GM21528 (cell line): ENCODE measurements at regions not wholly inside any gene's neighbourhood (a gene's known extent, or its start where the extent isn't known, plus 50 kb on each side); places are given as distances from the start of the nearest gene placed in this dataset.
A peak's percentile ranks its signal among the peaks of the same experiment; 100 is the strongest.

Experiments
- ATAC-seq: cut with Tn5 transposase; IDR thresholded peaks from one replicate; pipeline ENCODE4 v1.9.1; 2021; ENCODE audit warnings: mild to moderate bottlenecking, moderate library complexity; ENCODE audit not compliant: unreplicated experiment, low FRiP score

DNA sequence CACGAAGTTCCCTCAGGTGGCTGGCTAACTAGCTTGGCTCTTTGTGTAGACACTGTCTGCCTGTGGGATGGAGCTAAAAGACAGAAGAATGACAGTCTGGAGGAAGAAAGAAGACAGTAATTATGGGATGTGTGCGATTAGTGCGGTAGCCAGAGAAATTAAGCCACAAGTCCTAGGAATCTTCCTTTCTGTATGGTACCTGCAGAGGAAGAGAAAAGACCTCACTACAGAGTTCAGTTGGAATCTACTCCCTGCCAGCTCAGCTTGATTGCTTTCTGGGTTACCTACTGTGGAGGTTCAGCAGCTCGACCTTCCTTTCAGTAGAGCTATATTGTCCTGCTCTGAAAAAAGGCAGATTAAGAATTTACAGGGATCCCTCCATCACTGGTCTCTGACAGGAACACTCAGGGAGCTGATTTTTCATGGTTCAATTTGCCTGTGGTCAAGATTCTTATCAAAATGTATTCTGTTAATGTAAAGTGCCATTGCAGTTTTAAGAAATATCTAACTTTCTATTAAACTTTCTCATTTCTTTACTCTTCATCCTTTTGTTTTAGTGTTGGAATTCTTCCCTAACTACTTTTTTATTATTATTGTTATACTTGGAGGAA, 187.2 kb downstream of the CENPW start:
- no peak for ATAC-seq

DNA sequence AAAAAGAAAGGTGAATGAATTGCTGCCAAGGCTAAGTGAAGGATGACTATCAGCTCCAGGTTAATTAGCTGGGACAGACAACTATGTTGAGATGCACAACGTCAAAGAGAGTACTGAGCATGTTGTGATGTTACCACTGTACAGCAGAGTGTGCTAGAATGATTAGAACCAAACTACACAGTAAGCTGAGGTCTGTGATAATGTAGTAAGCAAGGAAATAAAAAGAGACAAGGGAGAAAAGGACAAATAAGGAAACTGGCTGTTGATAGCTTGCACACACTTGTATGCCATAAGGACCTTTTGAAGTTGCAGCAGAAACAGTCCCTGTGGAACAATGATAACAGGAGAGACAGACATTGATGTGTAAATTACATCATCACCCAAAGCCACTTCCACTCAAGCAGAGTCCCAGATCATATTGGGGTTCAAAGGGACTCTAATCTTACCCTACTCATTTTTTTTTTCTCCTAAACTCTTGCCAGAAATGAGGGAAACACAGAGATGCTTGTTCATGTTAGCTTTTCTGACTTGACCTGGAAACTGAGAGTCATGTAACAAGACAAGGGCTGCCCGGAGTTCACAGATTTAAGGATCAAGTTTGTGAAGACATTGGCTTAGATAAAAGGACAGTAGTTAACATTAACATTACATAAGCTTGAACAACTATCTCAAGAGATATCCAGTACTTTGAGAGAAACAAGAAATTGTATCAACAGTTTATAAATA, 189.9 kb downstream of the CENPW start:
- ATAC-seq, result no peak

DNA sequence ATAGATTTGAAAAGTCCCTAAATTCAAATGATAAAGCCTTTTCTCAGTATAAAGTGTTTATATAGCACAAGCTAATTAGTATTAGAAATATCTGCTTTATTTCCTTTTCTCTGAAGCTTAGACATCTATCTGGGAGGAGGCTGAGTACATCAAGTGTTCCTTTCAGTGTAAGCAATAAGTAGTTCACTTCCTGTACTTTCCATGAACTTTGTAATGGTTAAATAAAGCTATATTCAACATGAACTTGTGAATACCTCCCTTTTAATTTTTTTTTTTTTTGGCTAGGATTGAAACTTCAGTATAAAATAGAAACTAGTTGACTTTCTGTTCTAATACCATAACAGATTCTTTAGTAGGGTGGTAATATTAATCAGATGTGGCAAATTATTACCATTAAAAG, 190.9 kb downstream of the CENPW start:
- no peak for ATAC-seq

DNA sequence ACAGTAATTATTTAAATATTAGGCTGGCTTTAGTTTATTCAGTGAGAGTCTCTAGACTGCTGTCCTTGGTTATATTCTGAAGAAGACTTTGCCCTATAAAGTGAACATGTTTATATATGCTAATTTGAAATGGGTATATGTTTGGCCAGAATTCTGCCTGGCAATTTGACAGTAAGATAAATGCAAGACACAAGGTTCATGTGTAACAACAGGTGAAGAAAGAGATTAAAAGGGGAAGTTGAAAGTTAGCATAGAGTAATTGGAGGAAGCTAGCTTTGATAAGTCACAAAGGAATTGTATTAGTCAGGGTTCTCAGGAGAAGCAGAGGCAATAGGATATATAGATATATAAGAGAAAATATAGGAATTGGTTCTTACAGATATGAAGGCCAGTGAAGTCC, 191.4 kb downstream of the CENPW start:
- no peak for ATAC-seq

DNA sequence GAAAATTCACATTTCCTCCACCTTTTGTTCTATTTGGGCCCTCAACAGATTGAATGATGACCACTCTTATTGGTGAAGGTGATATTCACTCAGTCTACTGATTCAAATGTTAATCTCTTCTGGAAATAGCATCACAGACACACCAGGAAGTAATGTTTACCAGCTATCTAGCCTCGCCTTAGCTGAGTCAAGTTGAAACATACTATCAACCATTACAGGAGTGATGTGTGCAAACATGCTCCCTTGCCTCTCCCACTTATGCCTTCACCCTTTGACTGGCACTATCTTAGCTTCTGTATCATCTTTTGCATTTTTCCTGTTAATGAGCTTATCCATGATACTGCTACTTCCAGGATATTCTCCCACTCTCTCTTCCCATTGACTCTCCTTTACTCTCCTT, 191.9 kb downstream of the CENPW start:
- peak; percentile 89 for ATAC-seq

DNA sequence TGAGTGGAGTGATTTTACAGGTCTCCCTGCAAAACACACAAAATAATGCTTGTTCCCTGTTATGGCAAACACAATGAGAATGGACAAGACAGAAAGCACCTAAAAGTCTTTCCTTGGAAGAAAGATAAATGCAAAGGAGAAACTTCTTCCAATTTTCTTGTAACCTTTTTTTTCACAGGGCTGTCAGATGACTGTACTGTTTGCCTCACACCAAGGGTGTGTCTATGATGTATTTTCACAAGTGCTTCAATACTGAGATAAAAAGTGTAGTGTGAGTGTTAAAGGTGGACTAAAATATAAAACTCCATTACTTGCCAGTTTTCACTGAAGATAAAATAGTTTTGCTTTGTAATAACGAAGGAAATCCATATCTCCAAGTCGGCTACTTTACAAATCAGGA, 194.5 kb downstream of the CENPW start:
- ATAC-seq, result no peak

DNA sequence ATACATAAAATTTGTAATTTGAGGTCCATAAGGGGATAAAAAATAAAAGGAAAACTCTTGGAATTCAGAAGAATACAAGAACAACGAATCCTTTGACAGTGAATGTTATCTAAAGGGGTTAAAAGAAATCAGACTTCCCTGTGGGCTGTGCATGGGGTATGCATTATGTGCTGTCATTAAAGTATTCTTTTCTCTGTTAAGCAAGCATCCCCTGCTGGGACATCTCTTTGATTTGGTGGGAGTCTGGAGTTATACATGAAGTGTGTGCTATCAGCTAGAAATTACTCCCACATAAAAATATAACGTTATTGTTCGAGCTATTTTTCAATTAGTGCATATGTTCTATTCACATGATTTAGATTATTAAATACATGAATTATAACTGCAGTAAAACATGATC, 195.2 kb downstream of the CENPW start:
- no peak for ATAC-seq

DNA sequence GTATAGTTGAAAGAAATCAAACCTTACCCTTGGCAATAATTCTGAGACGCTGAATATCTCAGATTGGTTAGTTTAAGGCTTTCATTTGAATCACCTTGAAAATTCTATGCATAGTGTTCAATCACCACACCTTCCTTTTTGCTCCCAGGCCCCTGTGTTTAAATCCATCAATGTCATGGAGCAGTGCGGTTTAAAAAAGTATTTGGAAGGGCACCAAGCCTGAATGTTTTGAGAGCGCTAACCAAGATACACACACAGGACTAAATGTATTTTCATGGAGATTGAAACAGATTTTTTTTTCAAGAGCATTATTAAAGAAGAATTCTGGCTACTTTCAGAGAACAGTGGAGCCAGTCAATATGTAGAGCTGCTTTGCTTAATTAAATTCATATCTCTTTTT, 195.7 kb downstream of the CENPW start:
- no peak for ATAC-seq

DNA sequence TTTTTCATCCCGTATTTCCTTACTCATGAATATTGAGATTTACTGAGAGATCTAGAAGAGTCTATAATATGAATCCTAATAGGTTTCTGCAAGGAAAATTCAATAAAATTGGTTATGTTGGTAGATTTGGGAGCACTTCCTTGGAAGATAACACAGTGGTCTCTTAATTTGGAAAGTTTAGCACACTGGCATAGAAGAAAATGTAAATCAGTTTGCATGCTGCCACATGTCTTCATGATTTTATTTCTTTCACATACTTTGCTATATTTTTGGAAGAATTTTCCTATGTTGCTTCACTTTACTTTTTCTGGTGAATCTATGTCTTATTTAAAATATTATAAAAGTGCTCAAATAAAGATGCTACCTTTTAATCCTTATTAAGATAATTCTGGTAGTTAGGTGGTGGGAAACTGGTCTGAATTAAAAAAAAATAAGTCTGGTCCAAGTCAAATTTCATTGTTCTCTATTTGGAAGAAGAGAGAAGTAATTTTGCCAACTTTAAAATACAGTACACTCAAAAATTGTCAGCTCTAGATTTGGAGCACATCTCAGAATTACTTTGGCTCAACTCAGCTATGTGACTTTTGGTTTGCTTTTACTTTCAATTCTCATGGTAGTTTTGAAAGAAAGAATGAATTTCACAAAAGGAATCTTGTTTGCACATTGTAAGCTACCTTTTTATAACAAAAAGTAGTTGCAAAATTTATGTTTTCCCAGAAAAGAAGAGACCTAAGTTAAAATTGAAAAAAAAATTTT, 197.3 kb downstream of the CENPW start:
- no peak for ATAC-seq

DNA sequence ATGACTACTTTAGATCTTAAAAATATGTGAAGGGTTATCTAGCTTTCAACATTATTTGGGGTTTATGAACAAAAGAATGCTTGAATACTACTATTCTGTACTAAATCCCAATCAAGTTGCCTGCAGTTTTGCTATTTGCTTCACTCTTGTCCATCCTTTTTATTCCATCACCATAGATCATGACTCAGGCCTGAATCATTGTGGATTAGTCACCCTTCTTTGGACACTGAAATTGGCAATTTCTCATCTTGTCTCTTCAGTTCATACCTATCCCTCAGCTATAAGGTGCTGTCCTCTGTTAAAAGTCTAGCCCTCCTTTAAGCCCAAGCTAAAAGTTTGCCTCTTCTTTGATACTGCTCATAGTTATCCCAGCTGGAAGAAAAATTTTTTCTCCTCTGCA, 199.1 kb downstream of the CENPW start:
- no peak for ATAC-seq

DNA sequence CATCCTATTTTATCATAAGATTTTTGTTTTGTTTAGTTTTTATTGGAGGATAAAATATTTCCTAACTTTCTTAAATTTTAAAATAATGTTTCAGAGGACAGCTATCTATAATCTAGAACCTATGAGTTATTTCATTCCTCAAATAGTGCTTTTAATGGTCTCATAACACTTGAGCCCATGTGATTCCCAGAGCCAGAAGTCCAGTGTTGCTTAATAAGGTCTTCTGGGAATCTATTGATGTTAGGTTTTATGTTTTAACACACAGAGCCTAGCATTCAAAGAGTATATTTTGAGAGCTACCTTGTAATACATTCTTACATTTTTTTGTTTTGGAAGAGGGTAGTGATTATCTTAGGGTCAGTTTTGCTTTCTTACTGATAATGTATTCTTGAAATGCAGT, 200.2 kb downstream of the CENPW start:
- no peak for ATAC-seq

DNA sequence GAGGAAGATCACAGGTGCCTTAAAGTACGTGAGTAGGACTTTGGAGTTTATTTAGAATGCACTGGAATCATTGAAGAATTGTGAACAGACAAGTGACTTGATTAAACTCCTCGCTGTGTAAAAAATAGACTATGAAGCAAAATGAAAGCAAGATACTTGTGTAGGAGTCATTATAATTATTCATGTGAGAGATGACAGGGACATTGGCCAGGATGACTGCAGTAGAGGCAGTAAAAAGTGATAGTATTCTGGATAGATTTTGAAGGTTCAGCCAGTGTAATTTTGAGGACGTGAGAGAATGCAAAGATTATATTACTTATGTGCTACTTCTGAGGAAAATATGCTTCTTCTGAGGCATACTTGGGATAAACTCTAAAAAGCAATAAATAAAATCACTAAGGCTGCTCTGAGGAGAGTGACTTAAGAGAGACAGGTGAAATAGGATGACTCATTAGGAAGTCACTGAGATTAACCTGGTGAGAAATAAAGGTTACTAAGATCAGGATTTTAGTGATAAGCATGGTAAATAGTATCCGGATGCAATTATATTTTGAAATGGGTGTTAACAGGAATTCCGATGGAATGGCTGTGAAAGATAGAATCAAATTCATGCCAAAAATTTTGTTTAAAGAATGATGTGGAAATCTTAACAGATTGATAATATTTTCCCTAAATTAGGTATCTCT, 202.0 kb downstream of the CENPW start:
- no peak for ATAC-seq

DNA sequence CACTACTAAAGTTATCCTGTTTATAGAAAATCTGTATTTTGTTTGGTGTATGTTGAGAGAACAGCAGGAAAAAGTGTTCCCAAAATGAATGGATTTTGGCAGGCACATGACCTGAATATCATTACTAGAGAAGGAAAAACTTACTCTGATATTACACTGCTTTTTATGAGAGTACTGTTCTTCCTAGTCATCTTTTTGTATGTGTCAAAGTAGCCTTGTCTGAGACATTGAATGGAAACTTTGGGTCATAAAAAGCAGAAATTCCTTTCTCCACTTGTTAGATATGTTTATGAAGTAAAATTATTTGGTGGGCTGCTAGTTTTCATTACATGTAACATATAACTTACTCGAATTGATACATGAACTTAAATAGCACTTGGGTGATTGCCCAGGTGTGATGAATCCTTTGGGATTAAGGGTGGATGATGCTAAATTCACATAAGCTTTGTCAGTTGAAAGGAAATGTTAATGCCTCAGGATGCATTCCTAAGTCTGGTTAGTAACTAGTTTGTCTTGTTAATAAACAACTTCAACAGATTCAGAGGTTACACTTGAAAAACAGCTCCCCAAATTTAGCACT, 206.7 kb downstream of the CENPW start:
- ATAC-seq, result no peak

DNA sequence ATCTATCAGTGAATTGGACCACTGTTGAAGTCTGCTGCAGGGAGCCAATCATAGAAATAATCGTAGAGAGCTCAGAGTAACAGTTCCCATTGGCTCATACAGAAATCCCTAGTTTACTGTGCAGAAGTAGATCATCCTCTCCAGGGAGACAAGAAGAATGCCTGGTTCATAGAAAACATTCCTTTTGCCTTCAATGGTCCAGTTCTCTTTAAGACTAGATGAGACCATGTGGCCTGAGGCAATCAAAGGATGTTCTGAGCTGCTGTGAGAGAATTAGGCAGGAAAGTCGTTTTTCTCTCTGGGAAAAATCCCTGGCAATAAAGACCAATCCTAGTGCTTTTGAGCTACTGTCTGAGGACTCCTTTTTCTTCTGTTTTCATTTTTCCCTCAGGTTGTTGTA, 208.4 kb downstream of the CENPW start:
- no peak for ATAC-seq

DNA sequence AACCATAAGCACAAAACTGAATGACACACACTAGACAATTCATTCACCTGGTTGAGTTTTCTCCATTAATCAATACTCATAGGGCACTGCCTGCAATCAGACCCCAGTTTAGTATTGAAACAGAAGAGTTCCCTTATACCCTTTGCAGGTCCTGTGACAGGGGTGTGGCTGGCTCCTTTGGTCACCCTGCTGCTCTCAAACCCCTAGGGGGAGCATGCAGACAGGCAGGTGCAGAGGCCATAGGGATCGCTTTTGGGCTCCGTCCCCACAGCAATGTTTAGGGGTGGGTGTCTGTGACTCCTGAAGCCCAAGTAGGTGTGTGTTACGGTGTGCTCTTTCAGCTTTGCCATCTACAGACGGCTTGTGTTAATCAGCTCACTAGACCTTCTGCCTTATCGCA, 210.4 kb downstream of the CENPW start:
- ATAC-seq, result no peak

DNA sequence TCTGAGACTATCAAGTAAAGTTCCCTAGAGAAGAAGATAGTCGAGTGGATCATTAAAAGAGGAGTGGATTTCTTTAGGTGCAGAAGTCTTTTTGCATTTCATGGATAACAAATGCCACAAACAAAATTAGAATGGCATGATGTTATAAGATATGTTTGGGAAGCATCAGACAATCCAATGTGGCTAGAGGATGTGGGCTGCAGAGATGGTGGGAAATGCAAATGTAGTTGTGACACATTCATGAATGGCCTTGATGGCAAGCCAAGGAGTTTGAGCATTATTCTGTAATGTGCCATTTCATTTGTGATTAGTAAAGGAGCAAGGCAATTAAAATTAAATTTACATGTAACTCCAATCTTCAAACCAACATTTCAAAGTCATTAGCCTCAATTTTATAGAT, 211.9 kb downstream of the CENPW start:
- ATAC-seq, result no peak

DNA sequence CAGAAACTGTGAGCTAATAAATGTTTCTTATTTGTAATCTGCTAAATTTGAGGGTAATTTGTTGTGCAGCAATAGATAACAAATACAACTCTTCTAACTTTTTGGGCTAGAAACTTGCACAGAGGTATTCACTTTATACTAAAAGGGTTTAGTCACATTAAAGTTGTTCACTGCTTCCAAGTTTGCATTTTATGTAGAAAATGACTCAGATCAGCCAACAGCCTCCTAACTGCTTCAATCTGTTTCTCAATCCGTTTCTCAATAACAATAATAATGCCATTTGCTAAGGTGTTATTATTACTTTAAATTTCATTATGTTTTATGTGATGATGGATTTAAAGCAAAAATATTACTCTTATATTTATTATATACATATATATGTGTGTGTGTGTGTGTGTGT, 213.9 kb downstream of the CENPW start:
- ATAC-seq, result no peak

DNA sequence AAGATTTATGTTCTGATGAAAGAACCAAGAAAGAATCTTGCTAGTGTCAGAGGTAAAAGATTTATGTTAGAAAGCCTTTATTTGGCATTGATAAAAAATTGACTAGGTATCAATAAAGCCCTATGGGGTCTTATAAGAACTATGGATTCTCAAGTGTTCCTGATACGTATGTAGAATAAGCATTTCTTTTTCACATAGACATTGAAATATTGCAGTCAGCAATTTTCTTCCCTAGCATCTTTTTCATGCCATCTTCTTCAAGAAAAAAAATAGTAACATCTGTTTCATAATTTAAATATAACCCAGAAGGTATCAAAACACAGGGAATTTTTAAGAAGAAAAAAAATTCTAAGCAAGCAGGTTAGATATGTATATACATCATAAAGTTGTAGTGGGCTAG, 230.6 kb downstream of the CENPW start:
- ATAC-seq, result no peak

DNA sequence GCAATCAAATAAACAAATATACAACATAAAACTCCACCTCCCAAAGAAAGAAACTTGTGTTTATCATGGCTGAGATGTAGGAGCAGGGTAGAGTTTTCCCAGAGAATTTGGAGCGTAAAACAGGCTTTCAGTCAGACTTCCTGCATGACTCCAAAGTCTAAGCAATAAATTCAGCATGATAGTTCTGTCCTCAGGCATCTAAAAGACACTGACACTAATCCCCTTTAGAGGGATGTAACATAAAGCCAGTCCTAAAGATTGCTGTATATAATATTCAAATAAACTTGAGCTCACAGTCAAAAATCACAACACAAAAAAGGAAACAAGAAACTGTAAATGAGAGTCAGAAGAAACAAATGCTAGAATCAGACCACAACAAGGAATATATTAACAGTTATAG, 234.4 kb downstream of the CENPW start:
- ATAC-seq, result no peak

DNA sequence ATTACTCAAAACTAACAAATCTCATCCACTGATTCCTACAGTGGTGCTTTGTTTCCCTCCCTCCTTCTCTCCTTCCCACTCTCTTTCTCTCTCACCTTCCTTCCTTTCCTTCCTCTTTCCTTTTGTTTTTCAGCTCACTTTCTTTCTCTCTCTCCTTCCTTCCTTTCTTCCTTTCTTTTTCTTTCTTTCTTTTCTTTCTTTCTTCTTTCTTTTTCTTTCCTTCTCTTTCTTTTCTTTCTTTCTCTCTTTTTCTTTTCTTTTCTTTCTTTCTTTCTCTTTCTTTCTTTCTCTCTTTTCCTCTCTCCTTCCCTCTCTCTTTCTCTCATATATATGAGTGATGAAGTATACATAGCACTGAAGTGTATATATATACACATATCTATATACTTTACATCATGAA, 241.4 kb downstream of the CENPW start:
- ATAC-seq, result no peak
